H1 (cell line): ENCODE measurements at regions not wholly inside any gene's neighbourhood (a gene's known extent, or its start where the extent isn't known, plus 50 kb on each side); places are given as distances from the start of the nearest gene placed in this dataset.

Experiments
- CTCF ChIA-PET: fragments of 300-600 bp; sonication (Branson Sonifier 250); formaldehyde crosslinking; loops from one replicate; lab custom pipeline; 2021; ENCODE audit not compliant: partially characterized antibody; lab: Charles Lee
- POLR2A ChIA-PET: fragments of 300-600 bp; sonication (Branson Sonifier 250); formaldehyde crosslinking; loops from one replicate; lab custom pipeline; 2021; ENCODE audit warnings: inconsistent platforms; ENCODE audit not compliant: partially characterized antibody; lab: Charles Lee
- DNase-seq, 2 experiments: peaks; one replicate each; pipeline versions ENCODE4 v3.0.0 to v3.0.0-alpha.2; 2010 to 2022; ENCODE audit warnings: low spot score in 2 of 2, low read depth in 1 of 2, mixed read lengths in 1 of 2
- FAIRE-seq: peaks from 2 replicates; lab custom pipeline; 2011; peaks lifted over from hg19 to GRCh38; lab: Jason Lieb, UNC
- H2AFZ ChIP-seq: 2 replicates; pipeline ENCODE4 v1.8.1; 2012; ENCODE audit warnings: low read length, inconsistent platforms
- H2AK5ac ChIP-seq: 2 replicates; pipeline ENCODE4 v1.6.1; 2013; ENCODE audit warnings: low read depth, low read length
- H2BK120ac ChIP-seq: replicated peaks from 2 replicates; pipeline ENCODE3; 2013; ENCODE audit warnings: low read depth, low read length, inconsistent platforms
- H2BK12ac ChIP-seq: 2 replicates; pipeline ENCODE4 v1.6.1; 2013; ENCODE audit warnings: low read depth, low read length
- H2BK15ac ChIP-seq: 2 replicates; pipeline ENCODE4 v1.6.1; 2013; ENCODE audit warnings: low read length
- H2BK20ac ChIP-seq: 2 replicates; pipeline ENCODE4 v1.6.1; 2013; ENCODE audit warnings: low read length
- H2BK5ac ChIP-seq: 2 replicates; pipeline ENCODE4 v1.6.1; 2013; ENCODE audit warnings: low read depth, low read length
- H3K14ac ChIP-seq: 2 replicates; pipeline ENCODE4 v1.6.1; 2013; ENCODE audit warnings: inconsistent platforms; ENCODE audit not compliant: insufficient read length
- H3K18ac ChIP-seq: 2 replicates; pipeline ENCODE4 v1.6.1; 2013; ENCODE audit warnings: low read length; ENCODE audit errors: extremely low read depth
- H3K23ac ChIP-seq: 2 replicates; pipeline ENCODE4 v1.6.1; 2013; ENCODE audit warnings: inconsistent platforms; ENCODE audit not compliant: insufficient read length
- H3K23me2 ChIP-seq: 2 replicates; pipeline ENCODE4 v1.6.1; 2013; ENCODE audit warnings: low read depth, low read length
- H3K27ac ChIP-seq: 2 replicates; pipeline ENCODE4 v1.6.1; 2011; ENCODE audit warnings: low read depth, low read length, inconsistent platforms
- H3K27me3 ChIP-seq, 4 experiments: replicated peaks in 1 of 4; 1 replicate in 1 of 4; 2 replicates in 3 of 4; pipeline versions ENCODE4 v1.6.1 to v1.8.1; 2011 to 2013; ENCODE audit warnings: low read length in 3 of 4, mild to moderate bottlenecking in 3 of 4, inconsistent platforms in 2 of 4, mixed read lengths in 2 of 4, moderate library complexity in 1 of 4; ENCODE audit not compliant: control insufficient read depth in 3 of 4, insufficient read depth in 3 of 4; ENCODE audit errors: extremely low read depth in 1 of 4
- H3K36me3 ChIP-seq, 4 experiments: 2 replicates each; pipeline versions ENCODE4 v1.6.1 to v1.8.1; 2011 to 2013; ENCODE audit warnings: mild to moderate bottlenecking in 4 of 4, low read length in 3 of 4, moderate library complexity in 2 of 4, control low read depth in 1 of 4, inconsistent platforms in 1 of 4; ENCODE audit not compliant: insufficient read depth in 4 of 4, control insufficient read depth in 2 of 4
- H3K4ac ChIP-seq: replicated peaks from 2 replicates; pipeline ENCODE3; 2013; ENCODE audit warnings: low read length, low read depth, mixed read lengths, inconsistent platforms; ENCODE audit not compliant: insufficient read length
- H3K4me1 ChIP-seq, 4 experiments: replicated peaks in 1 of 4; 1 replicate in 1 of 4; 2 replicates in 3 of 4; pipeline versions ENCODE4 v1.6.1 to v1.8.1; 2011 to 2013; ENCODE audit warnings: low read length in 3 of 4, inconsistent platforms in 2 of 4, mixed read lengths in 1 of 4; ENCODE audit not compliant: insufficient read depth in 4 of 4, control insufficient read depth in 3 of 4
- H3K4me2 ChIP-seq, 2 experiments: 2 replicates each; pipeline versions ENCODE4 v1.6.1 to v1.8.1; 2011 to 2013; ENCODE audit warnings: low read depth in 2 of 2, low read length in 2 of 2, control low read depth in 1 of 2, inconsistent platforms in 1 of 2, mild to moderate bottlenecking in 1 of 2; ENCODE audit not compliant: insufficient read depth in 1 of 2
- H3K4me3 ChIP-seq, 4 experiments: fragments of 200-600, 300-600 bp in 1 of 4; sonication (generic), shearing (Covaris generic), sonication (Bioruptor Twin) in 1 of 4; 2 replicates each; pipeline versions ENCODE4 v1.5.1 to v1.8.1; 2011 to 2016; ENCODE audit warnings: low read length in 4 of 4, low read depth in 3 of 4, control low read depth in 2 of 4, inconsistent platforms in 2 of 4, mild to moderate bottlenecking in 2 of 4, mixed read lengths in 1 of 4, moderate library complexity in 1 of 4; ENCODE audit not compliant: insufficient read depth in 2 of 4; ENCODE audit errors: extremely low read depth in 1 of 4
- H3K56ac ChIP-seq: replicated peaks from 2 replicates; pipeline ENCODE3; 2013; ENCODE audit warnings: low read depth, mild to moderate bottlenecking, mixed read lengths, low read length, inconsistent platforms; ENCODE audit not compliant: insufficient read length
- H3K79me1 ChIP-seq: 2 replicates; pipeline ENCODE4 v1.6.1; 2013; ENCODE audit warnings: low read depth, low read length, control low read depth
- H3K79me2 ChIP-seq, 2 experiments: 2 replicates each; pipeline versions ENCODE4 v1.6.1 to v1.8.1; 2012 to 2013; ENCODE audit warnings: low read length in 2 of 2, mild to moderate bottlenecking in 2 of 2, inconsistent platforms in 1 of 2; ENCODE audit not compliant: insufficient read depth in 2 of 2, control insufficient read depth in 1 of 2
- H3K9ac ChIP-seq, 4 experiments: replicated peaks in 1 of 4; 1 replicate in 1 of 4; 2 replicates in 3 of 4; pipeline versions ENCODE4 v1.6.1 to v1.8.1; 2011 to 2013; ENCODE audit warnings: low read depth in 3 of 4, low read length in 3 of 4, control low read depth in 2 of 4, mild to moderate bottlenecking in 2 of 4, moderate library complexity in 2 of 4, inconsistent platforms in 1 of 4; ENCODE audit errors: extremely low read depth in 1 of 4
- H3K9me3 ChIP-seq, 2 experiments: 2 replicates each; pipeline versions ENCODE4 v1.6.1 to v1.8.1; 2012 to 2013; ENCODE audit warnings: mild to moderate bottlenecking in 2 of 2, moderate library complexity in 2 of 2, control low read depth in 1 of 2, inconsistent platforms in 1 of 2, low read depth in 1 of 2, low read length in 1 of 2, mixed read lengths in 1 of 2; ENCODE audit not compliant: insufficient read depth in 2 of 2
- H4K20me1 ChIP-seq, 2 experiments: replicated peaks in 1 of 2; 2 replicates each; pipeline versions ENCODE3 to v1.8.1; 2011 to 2013; ENCODE audit warnings: inconsistent platforms in 2 of 2, low read length in 2 of 2, mild to moderate bottlenecking in 1 of 2; ENCODE audit not compliant: insufficient read depth in 2 of 2, control insufficient read depth in 1 of 2
- H4K5ac ChIP-seq: 2 replicates; pipeline ENCODE4 v1.6.1; 2013; ENCODE audit warnings: low read length, low read depth, mixed read lengths, inconsistent platforms; ENCODE audit not compliant: insufficient read length
- H4K8ac ChIP-seq: 2 replicates; pipeline ENCODE4 v1.8.0; 2013; ENCODE audit warnings: mild to moderate bottlenecking, moderate library complexity, low read length, inconsistent platforms; ENCODE audit not compliant: insufficient read depth; ENCODE audit errors: extremely low read depth
- H4K91ac ChIP-seq: replicated peaks from 2 replicates; pipeline ENCODE3; 2013; ENCODE audit warnings: low read length, mixed read lengths, inconsistent platforms; ENCODE audit not compliant: insufficient read length
- WGBS, 2 experiments: shearing (Covaris generic) in 1 of 2; methylation state at CpG; one replicate each; pipeline versions ENCODE4 v1.1.6 to v1.1.7; 2013 to 2015; ENCODE audit warnings: low lambda C conversion rate in 2 of 2, mixed read lengths in 2 of 2, inconsistent platforms in 1 of 2, low coverage in 1 of 2, missing lambda C conversion rate in 1 of 2; ENCODE audit not compliant: insufficient replicate concordance in 2 of 2, insufficient coverage in 1 of 2, insufficient read length in 1 of 2; ENCODE audit errors: extremely low coverage in 1 of 2, missing lambda C conversion rate in 1 of 2; 5-methylcytosine and 5-hydroxymethylcytosine counted together
- TF ChIP-seq, protein P1 (sequence below): IDR thresholded peaks from 2 replicates; pipeline ENCODE4 v1.6.1; 2011; ENCODE audit warnings: low read depth, mild to moderate bottlenecking, low read length; ENCODE audit not compliant: insufficient read depth

DNA sequence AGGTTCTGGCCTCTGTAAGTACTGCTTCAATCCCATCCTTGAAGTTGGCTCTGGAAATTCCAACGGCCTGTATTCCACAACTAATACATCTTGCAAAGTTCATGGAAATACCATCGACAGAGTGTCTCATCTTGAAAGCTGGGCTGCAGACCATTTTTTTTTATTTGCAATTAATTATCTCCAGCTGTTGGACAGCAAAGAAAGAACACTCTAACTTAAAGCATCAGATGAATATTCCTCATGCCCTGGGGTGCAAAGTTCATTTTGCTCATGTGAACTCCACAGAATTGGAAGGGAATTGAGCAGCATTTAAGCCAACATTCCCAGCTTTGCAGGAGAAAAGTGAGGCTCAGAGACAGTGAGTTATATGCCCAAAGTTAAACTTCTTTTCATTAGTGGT lies 96.5 kb upstream of the PIEZO2 start:
- H3K79me2 ChIP-seq: no peaks in the 10 kb centered on the region
- peaks cover 0 to 6% of the 10 kb centered on the region in 2 experiments for H4K20me1 ChIP-seq
- no peak overlapping the region for H3K9ac ChIP-seq
- no peak overlapping the region for H3K4ac ChIP-seq
- H2BK15ac ChIP-seq: no peak overlapping the region
- H3K56ac ChIP-seq: no peak overlapping the region
- H2BK120ac ChIP-seq: no peak overlapping the region
- H3K9me3 ChIP-seq: peaks cover 3 to 10% of the 10 kb centered on the region in 2 experiments; a peak in 2 of 4 replicates
- no peak overlapping the region for H3K27ac ChIP-seq
- no peak overlapping the region for H2AK5ac ChIP-seq
- no peak overlapping the region for H2AFZ ChIP-seq
- WGBS, 2 experiments: 91% methylated on average over 2 of the region's 2 CpGs; no CpG with 5 or more reads in 1 of the 2 experiments
- H3K4me2 ChIP-seq: no peak overlapping the region
- H2BK20ac ChIP-seq: no peak overlapping the region
- no peaks in the 10 kb centered on the region for H3K27me3 ChIP-seq
- no peaks in the 10 kb centered on the region; the same call in 1 of the 2 replicates for H3K79me1 ChIP-seq
- no peak overlapping the region for H4K91ac ChIP-seq
- DNase-seq (no peak), FAIRE-seq (no peak)
- no peak overlapping the region for H3K18ac ChIP-seq
- H3K23me2 ChIP-seq: peaks cover 7% of the 10 kb centered on the region
- H3K14ac ChIP-seq: no peak overlapping the region
- no peaks in the 10 kb centered on the region; a peak in 2 of 8 replicates for H3K36me3 ChIP-seq
- H3K4me3 ChIP-seq: no peak overlapping the region
- no peak overlapping the region for H3K23ac ChIP-seq
- ChIA-PET CTCF (interaction anchor here (0.7 to 0.9 kb wide), 2 partner anchors 25 to 64 kb away, joined by 3 read pairs; no protein-coding TSS in a partner anchor), POLR2A (no interaction called here)
- no peak overlapping the region for H2BK5ac ChIP-seq
- H3K4me1 ChIP-seq: no peaks in the 10 kb centered on the region
- H4K8ac ChIP-seq: no peak overlapping the region
- TF ChIP-seq, protein P1, sequence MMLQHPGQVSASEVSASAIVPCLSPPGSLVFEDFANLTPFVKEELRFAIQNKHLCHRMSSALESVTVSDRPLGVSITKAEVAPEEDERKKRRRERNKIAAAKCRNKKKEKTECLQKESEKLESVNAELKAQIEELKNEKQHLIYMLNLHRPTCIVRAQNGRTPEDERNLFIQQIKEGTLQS: no peak
- H2BK12ac ChIP-seq: no peak overlapping the region
- H4K5ac ChIP-seq: no peak overlapping the region
